NCI-H460 (cell line): ENCODE measurements at regions not wholly inside any gene's neighbourhood (a gene's known extent, or its start where the extent isn't known, plus 50 kb on each side); places are given as distances from the start of the nearest gene placed in this dataset.
"Not testable (repeated sequence)": the region's sequence is repeated elsewhere in the genome, so short reads cannot be mapped to it uniquely, and the experiment has no call there.

Experiments
- DNase-seq: peaks from one replicate; pipeline ENCODE4 v3.0.0-alpha.2; 2016; ENCODE audit warnings: low read depth; ENCODE audit errors: extremely low read depth

DNA sequence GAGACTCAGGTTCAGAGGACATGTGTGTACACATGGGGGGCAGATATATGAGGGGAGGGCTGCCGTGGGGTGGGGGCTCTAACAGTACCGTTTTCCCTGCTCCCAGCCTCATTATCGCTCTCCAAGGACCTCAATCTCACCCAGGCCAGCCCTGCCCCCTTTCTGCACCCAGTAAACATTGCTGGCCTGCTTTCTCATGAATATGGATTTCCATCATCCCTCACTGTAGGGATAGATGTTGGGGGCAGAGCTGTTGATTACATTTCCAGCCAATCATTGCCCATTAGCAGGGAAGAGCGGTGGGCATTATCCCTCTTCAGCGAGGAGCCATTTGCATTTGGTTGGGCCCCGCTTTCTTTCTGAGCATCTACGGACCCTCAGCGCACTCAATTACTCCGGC, 273.8 kb downstream of the RPS6KC1 start:
- DNase-seq, result no peak

DNA sequence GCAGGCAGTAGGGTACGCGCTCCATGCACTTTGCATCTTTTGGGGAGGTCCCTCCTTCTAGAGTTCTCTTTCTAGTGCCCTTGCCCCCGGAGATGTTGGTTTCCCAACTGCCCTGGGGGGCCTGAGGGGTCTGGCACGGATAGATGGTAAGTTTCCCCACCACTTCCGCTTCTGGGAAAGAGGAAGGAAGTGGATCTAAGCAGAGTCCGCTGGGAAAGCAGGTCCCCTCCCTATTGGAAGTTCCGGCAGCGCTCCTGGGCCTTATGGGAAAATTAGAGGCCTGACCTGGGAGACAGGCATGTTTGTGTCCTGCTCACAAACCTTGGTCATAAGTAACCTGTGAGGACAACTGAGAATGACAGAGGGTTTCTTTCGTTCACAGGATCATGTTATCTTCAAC, 274.4 kb downstream of the RPS6KC1 start:
- DNase-seq, result no peak

DNA sequence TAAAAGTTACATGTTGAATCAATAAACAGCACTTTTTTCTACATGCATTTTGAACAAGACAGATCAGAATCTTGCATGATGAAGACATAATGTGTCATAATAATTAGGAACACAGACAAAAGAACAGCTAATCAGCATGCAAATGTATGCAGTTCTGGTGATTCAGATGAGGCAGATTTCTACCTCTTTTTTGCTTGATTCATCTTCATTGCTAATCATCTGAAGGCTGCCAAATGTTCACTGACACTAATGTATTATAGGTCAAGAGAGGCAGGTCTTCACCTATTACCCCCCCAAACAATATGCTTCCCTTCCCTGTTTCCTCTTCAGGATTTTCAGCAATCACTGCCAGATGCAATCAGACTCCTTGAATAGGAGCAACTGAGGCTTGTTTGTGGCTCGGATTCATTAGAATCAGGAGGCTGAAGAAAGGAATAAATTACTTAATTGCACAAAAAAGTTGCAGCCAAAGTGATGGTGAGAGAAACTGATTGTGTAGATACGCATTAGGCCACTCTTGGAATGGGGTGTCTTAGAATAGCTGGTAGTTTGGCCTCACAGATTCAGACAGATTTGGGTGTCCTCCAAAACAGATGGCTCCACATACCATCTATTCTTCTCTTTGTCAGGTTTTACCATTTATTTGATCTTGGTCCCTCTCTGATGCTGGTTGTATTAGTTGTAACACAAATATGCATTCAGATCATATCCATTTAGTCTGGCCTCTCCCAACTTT, 275.4 kb downstream of the RPS6KC1 start:
- DNase-seq, result no peak

DNA sequence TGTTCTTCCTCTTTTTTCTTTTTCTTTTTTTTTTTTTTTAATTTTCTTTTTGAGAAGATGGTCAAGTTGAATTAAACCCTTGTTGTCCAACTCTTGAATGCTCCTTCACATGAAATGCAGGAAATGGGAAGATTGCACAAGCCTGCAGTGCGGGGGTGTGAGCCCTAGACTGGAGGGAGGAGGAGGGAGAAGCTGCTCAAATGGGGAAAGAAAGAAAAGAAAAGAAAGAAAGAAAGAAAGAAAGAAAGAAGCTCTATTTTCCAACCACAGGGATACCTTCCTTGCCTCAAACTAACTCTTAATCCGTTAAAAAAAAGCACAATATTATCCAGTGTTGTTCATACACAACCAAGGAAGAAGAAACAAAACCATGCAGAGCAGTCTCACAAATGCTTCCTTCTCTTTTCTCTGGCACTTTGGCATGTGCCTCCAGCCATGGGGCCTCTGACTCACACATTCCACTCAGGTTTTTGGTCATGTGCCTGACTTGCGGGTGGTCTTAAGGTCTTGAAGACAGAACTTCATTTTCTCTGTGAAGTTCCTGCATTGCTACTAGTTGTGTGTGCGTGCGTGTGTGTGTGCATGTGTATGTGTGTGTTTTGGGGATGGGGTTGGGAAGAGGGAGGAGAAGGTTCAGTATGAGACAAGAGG, 276.1 kb downstream of the RPS6KC1 start:
- DNase-seq, result no peak

DNA sequence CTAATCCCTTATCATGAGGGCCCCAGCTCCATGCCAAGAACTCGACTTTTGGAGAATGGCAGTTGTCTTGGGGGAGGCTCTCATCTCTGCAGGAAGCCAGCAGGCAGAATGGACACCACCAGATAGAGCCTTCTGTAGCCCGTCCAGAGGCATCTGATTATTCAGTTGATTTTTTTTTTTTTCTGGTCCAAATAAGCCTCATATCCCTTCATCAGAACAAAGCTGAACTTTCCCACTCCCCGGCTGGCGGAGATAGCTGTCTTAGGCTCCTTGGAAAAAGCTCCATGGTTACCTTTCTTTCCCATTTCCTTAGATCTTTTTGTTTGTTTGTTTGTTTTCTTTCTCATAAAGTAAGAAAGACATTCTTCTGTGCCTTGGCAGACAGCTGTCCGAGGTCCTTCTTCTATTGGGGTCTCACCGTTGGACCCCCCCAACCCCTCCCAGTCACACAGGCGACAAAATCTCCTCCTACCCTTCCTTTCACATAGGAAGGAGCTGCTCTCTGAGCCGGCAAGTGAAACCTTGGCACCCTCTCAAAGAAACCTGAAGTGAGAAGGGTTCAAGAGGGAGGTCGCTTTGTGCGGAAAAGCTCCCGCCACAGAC, 278.5 kb downstream of the RPS6KC1 start:
- no peak for DNase-seq

DNA sequence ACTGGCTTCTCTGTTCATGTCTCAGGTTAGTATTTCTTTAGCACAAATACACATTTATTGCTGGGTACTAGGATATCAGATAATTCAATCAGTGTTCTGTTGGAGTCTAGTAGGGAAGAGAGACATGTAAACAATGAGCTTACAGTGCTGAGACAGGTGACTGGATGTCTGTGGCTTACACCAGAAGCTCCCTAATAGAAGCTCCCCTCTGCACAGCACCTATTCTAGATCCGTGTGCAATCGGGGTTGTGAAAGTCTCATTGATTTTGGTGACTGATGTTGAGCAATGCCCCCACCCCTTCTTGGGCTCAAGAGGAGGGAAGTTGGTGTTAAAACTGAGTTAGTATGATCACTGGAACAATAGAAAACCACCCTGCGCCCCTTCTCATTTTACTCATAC, 279.2 kb downstream of the RPS6KC1 start:
- DNase-seq, result no peak

DNA sequence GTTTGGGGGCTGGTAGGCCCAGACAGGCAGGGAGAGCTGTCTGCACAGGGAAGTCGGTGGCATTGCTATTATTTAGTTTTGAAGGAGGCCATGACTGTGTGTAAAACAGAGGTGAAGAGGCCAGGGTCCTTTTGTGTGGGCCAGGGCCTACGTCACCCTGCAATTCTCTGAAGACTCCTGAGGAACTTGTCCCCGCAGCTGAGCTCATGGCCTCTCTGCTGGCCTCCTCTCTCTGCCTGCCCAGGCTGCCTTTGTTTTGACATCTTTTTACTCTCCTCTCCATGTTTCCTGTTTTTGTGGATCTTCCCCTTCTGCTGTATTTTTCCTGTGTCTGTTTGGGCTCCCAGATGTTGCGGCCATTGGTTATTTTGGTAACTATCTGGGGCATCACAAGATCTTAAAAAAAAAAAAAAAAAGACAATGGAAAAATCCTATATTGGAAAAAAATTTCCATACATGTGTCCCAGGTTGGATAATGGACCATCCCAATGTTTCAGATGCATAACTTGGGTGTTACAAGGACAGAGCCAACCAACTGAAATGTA, 280.7 kb downstream of the RPS6KC1 start:
- no peak for DNase-seq

DNA sequence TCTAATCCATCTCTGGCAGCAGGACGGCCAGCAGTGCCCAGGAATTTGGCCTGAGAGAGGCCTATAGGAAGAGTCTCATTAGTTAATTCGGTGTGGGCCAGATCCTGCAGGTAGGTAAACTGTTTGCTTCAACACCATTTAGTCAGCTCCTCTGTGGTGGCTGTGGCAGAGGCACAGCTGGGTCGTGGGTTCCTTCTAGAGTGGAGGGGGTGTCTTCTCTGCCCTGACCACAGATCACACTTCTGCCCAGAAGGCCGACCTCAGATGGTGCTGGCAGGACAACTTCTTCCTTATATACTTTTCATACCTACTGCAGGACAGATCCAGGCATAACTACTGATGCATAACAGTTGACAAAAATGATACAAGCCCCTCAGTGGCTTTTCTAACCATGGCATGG, 281.4 kb downstream of the RPS6KC1 start:
- no peak for DNase-seq

DNA sequence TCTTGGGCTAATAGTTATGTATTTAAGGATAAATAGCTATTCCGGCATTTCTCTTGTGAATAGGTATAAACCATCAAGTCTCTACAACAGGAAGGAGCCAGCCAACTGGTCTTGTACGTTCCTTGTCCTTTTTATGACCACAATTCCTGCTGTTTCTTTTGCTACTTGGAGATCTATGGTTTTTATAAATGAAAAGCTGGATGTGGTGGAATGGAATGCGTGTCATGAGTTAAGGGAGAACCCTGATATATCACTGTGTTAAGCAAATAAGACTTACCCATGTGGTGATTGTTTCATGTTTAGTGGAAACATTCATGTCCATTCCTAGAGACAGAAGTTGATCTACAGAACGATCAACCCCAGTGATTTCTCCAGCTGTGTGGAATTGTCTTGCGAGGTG, 282.1 kb downstream of the RPS6KC1 start:
- no peak for DNase-seq

DNA sequence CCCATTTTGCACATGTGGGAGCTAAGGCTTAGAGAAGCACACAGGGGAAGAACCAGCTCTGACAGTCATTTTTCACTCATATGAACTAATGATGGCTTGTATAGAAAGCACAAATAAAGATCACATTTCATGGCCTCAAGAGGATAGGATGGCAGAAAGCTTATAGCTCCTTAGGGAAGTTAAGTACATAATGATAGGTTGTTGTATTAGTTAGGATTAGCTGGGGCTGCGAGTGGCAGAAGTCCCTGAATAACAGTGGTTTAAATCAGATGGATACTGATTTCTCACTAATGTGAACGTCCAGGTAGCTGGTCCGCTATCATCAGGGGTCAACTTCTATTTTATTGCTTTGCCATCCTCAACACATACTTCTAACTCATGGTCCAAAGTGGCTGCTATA, 284.0 kb downstream of the RPS6KC1 start:
- no peak for DNase-seq

DNA sequence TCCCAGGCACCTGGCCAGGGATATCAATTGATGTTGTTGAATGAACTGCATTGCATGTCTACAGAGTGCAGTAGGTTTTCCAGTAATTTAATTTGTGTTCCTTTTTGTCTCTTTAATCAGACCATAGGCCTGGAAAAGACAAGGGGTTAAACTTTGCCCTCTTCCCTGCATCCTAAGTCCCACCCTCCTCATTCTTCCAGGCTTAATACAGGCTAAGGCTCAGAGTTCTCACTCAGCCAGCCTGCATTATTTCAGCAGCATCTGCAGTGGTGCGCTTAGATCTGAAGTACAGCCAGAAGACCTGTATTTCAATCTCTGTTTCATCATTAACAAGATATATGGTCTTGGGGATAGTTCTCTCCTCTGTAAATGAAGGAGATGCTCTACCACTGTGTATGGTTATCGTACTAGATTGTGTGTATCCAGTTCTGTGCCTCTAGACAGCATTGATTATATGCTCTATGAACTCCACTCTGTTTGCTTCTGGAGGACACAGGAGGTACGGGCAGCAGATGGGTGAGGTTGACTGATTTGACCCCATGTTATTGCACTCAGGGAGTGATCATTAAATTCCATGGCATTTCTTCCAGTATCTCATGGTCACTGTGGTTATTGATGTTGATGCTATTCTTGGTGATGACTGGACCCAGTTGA, 286.1 kb downstream of the RPS6KC1 start:
- no peak for DNase-seq

DNA sequence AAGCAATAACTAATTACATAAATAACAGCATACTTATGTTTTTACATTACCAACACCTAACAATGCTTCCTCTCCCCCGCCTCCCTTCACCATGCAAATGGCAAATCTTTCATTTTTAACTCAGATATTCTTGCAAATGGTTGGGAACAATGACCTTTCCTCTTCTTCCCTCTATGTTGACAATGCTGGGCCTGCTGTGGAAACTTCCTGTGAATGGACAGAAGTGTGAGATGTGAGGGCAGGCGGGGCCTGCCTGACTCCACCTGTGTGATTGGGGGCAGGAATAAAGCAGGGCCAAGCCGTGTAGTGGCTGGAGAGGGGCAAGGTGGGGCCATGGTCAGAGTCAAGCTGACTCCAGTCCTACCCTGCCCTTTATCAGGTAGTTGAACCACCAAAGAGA, 289.6 kb downstream of the RPS6KC1 start:
- no peak for DNase-seq

DNA sequence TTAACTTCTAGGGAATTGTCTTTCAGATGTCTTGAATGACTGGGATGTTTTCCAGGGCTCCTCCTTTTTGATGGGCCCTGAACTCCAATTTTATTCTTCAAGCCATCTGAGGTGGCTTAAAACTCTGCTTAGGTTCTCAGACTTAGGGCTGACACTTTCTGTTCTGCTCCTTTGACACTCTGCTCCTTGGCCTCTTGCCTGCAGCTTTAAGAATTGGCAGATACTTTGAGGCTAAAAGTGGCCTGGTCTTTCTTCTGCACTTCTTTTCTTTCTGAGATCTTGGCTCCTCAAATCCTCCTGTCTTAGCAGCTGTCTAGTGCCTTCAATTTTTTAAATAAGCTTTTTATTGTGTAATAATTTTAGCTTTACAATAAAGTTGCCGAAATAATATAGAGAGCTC, 294.6 kb downstream of the RPS6KC1 start:
- no peak for DNase-seq

DNA sequence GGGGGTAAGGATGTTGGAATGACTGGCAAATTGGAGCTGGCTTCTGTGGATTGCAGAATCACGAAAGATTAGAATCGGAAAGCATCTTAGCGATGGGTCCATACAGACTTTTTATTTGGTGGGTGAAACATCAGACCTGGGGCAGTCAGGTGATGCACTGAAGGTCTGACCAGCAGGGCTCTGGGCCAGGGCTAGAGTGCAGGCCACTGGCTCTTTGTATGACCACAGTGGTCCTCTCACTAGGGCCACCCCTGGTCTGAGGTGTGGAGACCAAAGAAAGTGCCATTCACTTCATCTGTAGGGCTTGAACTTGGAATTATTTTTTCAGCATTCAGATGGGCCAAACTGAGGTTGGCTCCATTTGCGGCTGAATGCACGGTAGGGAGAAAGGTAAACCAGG, 306.4 kb downstream of the RPS6KC1 start:
- DNase-seq, result no peak

DNA sequence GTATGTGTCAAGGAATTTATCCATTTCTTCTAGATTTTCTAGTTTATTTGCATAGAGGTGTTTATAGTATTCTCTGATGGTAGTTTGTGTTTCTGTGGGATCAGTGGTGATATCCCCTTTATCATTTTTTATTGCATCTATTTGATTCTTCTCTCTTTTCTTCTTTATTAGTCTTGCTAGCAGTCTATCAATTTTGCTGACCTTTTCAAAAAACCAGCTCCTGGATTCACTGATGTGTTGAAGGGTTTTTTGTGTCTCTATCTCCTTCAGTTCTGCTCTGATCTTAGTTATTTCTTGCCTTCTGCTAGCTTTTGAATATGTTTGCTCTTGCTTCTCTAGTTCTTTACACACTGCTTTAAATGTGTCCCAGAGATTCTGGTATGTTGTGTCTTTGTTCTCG, 307.3 kb downstream of the RPS6KC1 start:
- DNase-seq, result not testable (repeated sequence)

DNA sequence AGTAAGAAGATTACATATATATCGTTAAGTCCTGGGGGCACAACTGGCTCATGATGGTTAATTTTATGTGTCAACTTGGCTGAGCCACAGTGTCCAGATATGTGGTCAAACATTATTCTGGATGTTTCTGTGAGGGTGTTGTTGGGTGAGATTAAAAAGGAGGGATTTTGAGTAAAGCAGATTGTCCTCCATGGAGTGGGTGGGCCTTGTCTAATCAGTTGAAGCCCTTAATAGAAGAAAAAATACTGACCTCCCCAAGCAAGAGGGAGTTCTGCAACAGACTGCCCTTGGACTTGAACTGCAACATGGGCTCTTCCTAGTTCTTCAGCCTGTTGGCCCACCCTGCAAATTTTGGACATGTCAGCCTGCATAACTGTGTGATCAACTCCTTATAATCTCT, 311.6 kb downstream of the RPS6KC1 start:
- DNase-seq, result no peak

DNA sequence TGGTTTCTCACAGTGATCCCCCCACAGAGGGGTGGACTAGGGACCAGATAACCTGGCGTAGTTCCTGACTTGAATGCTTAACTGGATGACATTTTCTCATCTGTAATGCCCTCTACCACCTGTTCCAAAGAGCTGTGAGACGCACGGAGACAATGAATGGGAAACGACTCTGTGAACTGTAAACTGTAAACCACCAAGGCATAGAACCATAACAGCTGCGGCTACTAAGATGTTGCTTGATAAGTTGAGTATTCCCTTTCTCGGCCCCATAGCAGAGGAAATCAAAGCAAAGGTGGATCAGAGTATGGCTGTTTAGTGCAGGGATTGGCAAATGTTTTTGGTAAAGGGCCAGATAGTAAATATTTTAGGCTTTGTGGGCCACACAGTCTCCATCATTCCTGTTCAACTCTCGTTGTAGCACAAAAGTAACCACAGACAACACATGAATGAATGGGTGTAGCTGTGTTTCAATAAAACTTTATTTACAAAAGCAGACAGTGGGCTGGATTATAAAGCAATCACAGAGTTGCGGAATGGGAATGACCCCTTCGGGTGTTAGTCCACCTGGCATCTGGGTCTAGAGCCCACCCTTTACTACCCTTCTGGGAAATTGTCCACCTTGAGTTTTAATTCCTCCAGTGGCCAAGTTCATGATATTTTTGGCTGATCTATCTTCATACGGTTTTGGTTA, 315.2 kb downstream of the RPS6KC1 start:
- no peak for DNase-seq

DNA sequence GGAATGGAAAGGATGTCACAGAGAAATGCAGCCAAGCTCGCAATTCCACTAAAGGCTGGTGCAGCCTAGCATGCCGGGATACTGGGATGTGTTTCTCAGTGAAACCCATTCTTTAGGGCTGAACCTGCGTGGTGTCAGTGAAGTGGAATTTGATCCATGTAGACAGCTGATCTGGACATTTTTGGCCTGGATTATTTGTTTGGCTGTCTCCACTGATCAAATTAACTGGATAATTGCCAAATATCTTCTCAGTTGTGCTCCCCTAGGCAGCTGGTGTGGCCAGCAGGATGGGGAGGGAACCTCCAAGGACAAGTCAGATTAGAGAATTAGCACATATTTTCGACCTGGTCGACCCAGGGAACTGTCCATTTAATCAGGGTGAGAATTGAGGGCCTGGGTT, 318.4 kb downstream of the RPS6KC1 start:
- DNase-seq, result no peak

DNA sequence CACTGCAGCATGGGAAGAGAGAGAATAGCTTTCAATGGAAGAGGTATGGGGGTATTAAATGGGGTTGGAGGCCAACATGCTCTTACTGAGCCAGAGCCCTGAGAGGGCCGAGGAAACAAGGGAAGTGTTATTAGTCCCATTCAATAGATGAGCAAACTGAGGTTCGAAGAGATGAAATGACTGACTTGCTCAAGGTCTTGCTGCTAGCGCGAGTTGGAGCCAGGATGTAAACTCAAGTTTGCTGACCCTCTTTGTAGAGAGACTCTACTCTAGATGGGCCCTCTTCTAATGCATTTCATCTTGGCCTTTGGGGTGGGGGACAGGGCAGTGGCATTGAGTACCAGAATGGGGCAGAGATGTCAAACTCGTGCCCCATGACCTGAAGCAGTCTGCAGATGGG, 319.5 kb downstream of the RPS6KC1 start:
- no peak for DNase-seq

DNA sequence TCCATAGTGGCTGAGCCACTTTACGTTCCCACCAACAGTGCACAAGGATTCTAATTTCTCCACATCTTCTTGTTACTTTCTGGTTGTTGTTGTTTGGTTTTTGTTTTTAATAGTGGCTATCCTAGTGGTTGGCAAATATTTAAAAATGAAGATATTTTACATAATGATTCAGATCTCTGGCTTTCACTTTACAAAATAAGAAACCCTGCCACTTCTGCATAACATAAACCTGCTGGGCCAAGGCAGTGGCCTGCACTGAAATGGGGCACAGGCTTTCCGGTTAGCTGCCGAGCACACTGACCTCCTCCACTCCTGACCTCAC, 320.4 kb downstream of the RPS6KC1 start:
- DNase-seq, result no peak
